ENCODE measurements at regions not wholly inside any gene's neighbourhood (a gene's known extent, or its start where the extent isn't known, plus 50 kb on each side); places are given as distances from the start of the nearest gene placed in this dataset.

GRCh38 chr1:101086783-101087182 lies 61.2 kb upstream of the DPH5 start:
- DNase-seq (ENCODE audit: low read depth): no peak

- DNase-seq (ENCODE audit: low read depth): no peak
Measured at GRCh38 chr1:101081496-101082488, 56.2 kb upstream of the DPH5 start.

- no peak for DNase-seq (ENCODE audit: low read depth)
Measured at GRCh38 chr1:101080859-101081258, 55.3 kb upstream of the DPH5 start.

DNA sequence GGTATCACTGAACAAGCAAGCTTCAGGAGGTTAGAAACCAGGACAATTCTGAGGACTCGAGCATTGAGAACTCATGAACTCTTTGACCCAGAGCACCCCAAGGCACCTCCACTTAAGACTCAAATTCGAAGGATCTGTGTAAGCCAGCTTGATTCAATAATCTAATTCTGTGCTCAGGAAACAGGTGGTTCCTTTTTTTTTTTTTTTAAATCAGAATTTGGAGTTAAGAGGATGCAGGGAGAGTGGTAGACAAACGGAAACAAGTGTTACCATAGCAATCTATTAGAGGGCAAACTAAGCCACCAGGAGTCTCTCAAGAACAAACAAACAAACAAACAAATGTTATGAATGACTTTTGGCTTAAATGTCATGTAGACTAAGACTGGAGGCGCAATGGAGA lies 53.8 kb upstream of the DPH5 start:
- no peak for DNase-seq (ENCODE audit: low read depth)

GRCh38 chr1:101077849-101078248 lies 52.3 kb upstream of the DPH5 start:
- DNase-seq (ENCODE audit: low read depth): no peak

DNA sequence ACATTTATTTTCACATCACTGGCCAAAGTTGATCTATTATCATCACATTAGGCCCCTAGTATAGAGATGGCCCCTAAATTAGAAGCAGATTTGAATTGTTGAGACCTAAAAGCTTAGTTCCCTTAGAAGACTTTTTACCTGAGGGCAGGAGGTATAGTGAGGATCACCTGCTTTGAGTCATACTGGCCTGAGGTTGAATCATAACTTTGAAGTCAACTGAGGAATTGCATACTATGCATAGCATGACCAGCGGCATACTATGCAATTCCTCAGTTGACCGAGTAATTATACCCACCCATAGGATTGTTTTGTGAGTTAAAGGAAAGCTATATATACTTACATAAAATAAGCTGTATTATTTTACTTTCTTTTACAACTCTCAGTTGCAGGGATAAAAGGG lies 50.3 kb upstream of the DPH5 start:
- DNase-seq (ENCODE audit: low read depth): no peak

Data from Daoy (cell line).